ENCODE measurements at regions not wholly inside any gene's neighbourhood (a gene's known extent, or its start where the extent isn't known, plus 50 kb on each side); places are given as distances from the start of the nearest gene placed in this dataset.

DNA sequence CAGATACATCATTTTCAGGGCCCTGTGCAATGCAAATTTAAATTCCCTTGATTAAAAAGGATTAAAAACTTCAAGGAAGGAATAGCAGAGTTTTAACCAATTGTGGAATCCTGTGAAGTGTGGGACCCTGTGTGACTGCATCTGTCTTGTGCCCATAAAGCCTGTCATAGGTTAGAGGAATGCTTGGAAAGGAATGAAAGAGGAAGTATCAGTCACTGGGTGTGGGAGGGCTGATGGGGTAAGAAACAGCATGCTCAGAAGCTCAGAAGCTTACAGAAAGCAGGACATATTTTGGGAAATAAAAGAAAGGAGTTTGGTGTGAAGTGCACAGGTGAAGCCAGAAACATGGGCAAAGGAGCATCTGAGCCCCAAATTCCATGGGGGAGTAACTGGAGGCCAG is 150.8 kb upstream of the ETV3 start:
- H3K36me3 ChIP-seq (ENCODE audit: control insufficient read depth, insufficient read depth, low read length): no peaks in the 10 kb centered on the region

DNA sequence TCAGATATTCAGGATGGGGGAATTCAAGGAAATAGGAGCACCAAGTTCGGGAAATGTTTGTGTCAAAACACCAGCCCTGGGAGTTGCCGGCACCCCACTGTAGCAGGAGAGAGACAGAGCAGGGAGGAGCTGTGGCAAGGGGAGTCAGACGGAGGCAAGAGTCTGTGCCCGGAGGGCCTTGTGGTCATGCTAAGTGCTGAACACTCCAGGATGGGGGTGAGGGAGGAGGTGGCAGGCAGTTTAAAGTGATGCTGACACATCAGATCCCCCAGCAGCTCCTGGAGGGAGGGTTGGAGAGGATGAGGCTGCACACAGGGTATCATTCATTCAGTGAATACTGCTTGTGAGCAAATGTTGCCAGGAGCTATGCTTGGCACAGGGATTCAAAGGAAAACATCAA is 150.3 kb upstream of the ETV3 start:
- no peak overlapping the region for H2AFZ ChIP-seq
- no peaks in the 10 kb centered on the region for H3K9me3 ChIP-seq (ENCODE audit: control insufficient read depth, low read length)
- H3K4me2 ChIP-seq (ENCODE audit: low read length): no peak overlapping the region
- no peak overlapping the region for H3K27ac ChIP-seq
- H3K79me2 ChIP-seq: no peaks in the 10 kb centered on the region
- no peak overlapping the region for H3K9ac ChIP-seq
- no peaks in the 10 kb centered on the region for H3K27me3 ChIP-seq (ENCODE audit: control insufficient read depth, insufficient read depth, low read length)
- H3K36me3 ChIP-seq (ENCODE audit: control insufficient read depth, insufficient read depth, low read length): no peaks in the 10 kb centered on the region
- no peak overlapping the region for H3K4me3 ChIP-seq (ENCODE audit: low read depth, low read length)
- H3K4me1 ChIP-seq: no peaks in the 10 kb centered on the region
- TF ChIP-seq, protein P1, sequence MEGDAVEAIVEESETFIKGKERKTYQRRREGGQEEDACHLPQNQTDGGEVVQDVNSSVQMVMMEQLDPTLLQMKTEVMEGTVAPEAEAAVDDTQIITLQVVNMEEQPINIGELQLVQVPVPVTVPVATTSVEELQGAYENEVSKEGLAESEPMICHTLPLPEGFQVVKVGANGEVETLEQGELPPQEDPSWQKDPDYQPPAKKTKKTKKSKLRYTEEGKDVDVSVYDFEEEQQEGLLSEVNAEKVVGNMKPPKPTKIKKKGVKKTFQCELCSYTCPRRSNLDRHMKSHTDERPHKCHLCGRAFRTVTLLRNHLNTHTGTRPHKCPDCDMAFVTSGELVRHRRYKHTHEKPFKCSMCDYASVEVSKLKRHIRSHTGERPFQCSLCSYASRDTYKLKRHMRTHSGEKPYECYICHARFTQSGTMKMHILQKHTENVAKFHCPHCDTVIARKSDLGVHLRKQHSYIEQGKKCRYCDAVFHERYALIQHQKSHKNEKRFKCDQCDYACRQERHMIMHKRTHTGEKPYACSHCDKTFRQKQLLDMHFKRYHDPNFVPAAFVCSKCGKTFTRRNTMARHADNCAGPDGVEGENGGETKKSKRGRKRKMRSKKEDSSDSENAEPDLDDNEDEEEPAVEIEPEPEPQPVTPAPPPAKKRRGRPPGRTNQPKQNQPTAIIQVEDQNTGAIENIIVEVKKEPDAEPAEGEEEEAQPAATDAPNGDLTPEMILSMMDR (IDR thresholded peaks at IDR 0.05): no peak

More for the DNA sequence above, 150.8 kb upstream of the ETV3 start:
- H3K79me2 ChIP-seq: no peaks in the 10 kb centered on the region
- H3K9ac ChIP-seq: no peak overlapping the region
- H3K4me3 ChIP-seq (ENCODE audit: low read depth, low read length): no peak overlapping the region
- H3K4me2 ChIP-seq (ENCODE audit: low read length): no peak overlapping the region
- H3K27me3 ChIP-seq (ENCODE audit: control insufficient read depth, insufficient read depth, low read length): no peaks in the 10 kb centered on the region
- no peak overlapping the region for H3K27ac ChIP-seq
- H3K9me3 ChIP-seq (ENCODE audit: control insufficient read depth, low read length): no peaks in the 10 kb centered on the region
- H3K4me1 ChIP-seq: no peaks in the 10 kb centered on the region
- TF ChIP-seq, protein P1 (IDR thresholded peaks at IDR 0.05): no peak
- H2AFZ ChIP-seq: no peak overlapping the region

DNA sequence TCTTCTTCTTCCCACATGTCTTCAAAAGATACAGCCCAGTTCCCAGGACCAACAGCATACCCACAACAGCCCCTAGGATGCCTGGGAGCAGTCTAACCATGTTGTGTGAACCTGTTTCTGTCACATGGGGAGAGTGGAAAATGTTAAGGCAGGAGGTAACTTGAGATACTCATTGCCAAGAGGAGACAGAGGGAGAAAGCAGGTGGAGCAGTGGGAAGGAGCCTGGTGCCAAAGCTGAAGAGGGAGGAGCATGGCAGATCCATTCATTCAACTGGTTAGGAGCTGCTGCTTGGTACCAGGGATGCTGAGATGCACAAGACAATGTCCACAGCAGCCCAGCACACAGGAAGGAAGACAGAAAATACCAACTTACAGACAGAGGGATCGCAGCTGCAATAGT is 149.8 kb upstream of the ETV3 start:
- TF ChIP-seq, protein P1 (IDR thresholded peaks at IDR 0.05): no peak
- no peak overlapping the region for H2AFZ ChIP-seq
- no peak overlapping the region for H3K4me3 ChIP-seq (ENCODE audit: low read depth, low read length)
- H3K9me3 ChIP-seq (ENCODE audit: control insufficient read depth, low read length): no peaks in the 10 kb centered on the region
- no peak overlapping the region for H3K27ac ChIP-seq
- no peaks in the 10 kb centered on the region for H3K36me3 ChIP-seq (ENCODE audit: control insufficient read depth, insufficient read depth, low read length)
- H3K27me3 ChIP-seq (ENCODE audit: control insufficient read depth, insufficient read depth, low read length): no peaks in the 10 kb centered on the region
- no peaks in the 10 kb centered on the region for H3K4me1 ChIP-seq
- H3K4me2 ChIP-seq (ENCODE audit: low read length): no peak overlapping the region
- no peak overlapping the region for H3K9ac ChIP-seq
- no peaks in the 10 kb centered on the region for H3K79me2 ChIP-seq

DNA sequence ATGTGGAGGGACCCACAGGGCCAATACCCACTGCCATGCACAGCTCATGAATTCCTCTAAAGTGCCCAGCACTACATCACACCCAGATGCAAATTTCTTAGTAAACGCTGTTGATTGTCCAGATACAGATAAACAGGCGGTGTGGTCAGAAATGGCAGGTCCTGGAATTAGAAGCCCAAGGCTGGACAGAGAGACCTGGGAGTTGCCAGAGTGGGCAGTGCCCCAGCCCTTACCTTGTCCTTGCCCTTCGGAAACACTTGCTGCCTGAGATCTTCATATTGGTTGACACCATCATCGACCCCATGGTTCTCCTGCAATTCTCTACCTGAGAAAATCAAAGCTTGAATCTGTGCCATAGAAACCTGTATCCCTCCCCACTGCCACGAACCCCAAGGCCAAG is 149.3 kb upstream of the ETV3 start:
- no peaks in the 10 kb centered on the region for H3K79me2 ChIP-seq

More for the DNA sequence above, 149.3 kb upstream of the ETV3 start:
- no peak overlapping the region for H3K27ac ChIP-seq
- H3K9ac ChIP-seq: no peak overlapping the region
- no peaks in the 10 kb centered on the region for H3K27me3 ChIP-seq (ENCODE audit: control insufficient read depth, insufficient read depth, low read length)
- H3K36me3 ChIP-seq (ENCODE audit: control insufficient read depth, insufficient read depth, low read length): no peaks in the 10 kb centered on the region
- no peak overlapping the region for H2AFZ ChIP-seq
- no peak overlapping the region for H3K4me3 ChIP-seq (ENCODE audit: low read depth, low read length)
- H3K9me3 ChIP-seq (ENCODE audit: control insufficient read depth, low read length): no peaks in the 10 kb centered on the region
- H3K4me2 ChIP-seq (ENCODE audit: low read length): no peak overlapping the region
- TF ChIP-seq, protein P1 (IDR thresholded peaks at IDR 0.05): no peak
- H3K4me1 ChIP-seq: no peaks in the 10 kb centered on the region

Measured in parathyroid adenoma (tissue), 2 donors.